ENCODE measurements at regions not wholly inside any gene's neighbourhood (a gene's known extent, or its start where the extent isn't known, plus 50 kb on each side); places are given as distances from the start of the nearest gene placed in this dataset.

- no peak for TF ChIP-seq CTCF (IDR thresholded peaks at IDR 0.05)
- TF ChIP-seq ZFX (IDR thresholded peaks at IDR 0.05; ENCODE audit: borderline replicate concordance) = no peak
These were observed 76.9 kb upstream of the SHISA2 start for GRCh38 chr13:26128676-26129075.
